Adrenal gland (tissue), 9 donors: ENCODE measurements at regions not wholly inside any gene's neighbourhood (a gene's known extent, or its start where the extent isn't known, plus 50 kb on each side); places are given as distances from the start of the nearest gene placed in this dataset.

Source experiments
- DNase-seq, 7 donors: peaks; one replicate each; pipeline ENCODE4 v3.0.0-alpha.2; 2019 to 2020
- H3K27ac ChIP-seq, 5 donors: fragments of 200-600 bp; sonication (generic) in 4 of 5; 1 replicate in 3 of 5; 2 replicates in 2 of 5; pipeline versions ENCODE4 v1.5.1 to v1.8.0; 2016 to 2020; ENCODE audit warnings: mild to moderate bottlenecking in 1 of 5
- H3K27me3 ChIP-seq: fragments of 200-600 bp; 2 replicates; pipeline ENCODE4 v1.8.0; 2021
- H3K36me3 ChIP-seq, 2 donors: fragments of 200-600 bp; replicated peaks in 1 of 2; 1 replicate in 1 of 2; 2 replicates in 1 of 2; pipeline versions ENCODE4 v1.5.1 to v1.8.0; 2018 to 2022
- H3K4me1 ChIP-seq, 2 donors: fragments of 200-600 bp; replicated peaks in 1 of 2; 1 replicate in 1 of 2; 2 replicates in 1 of 2; pipeline versions ENCODE4 v1.5.1 to v1.8.0; 2018 to 2021
- H3K4me3 ChIP-seq, 4 donors: fragments of 200-600 bp; sonication (generic) in 3 of 4; one replicate each; pipeline ENCODE4 v1.5.1; 2016 to 2018
- H3K9me3 ChIP-seq, 3 donors: fragments of 200-600 bp; sonication (generic) in 1 of 3; replicated peaks in 1 of 3; 1 replicate in 2 of 3; 2 replicates in 1 of 3; pipeline versions ENCODE4 v1.5.1 to v1.8.0; 2016 to 2021
- POLR2A ChIP-seq, 2 donors: fragments of 450-650 bp; IDR thresholded peaks; one replicate each; pipeline ENCODE4 v1.6.1; 2017; ENCODE audit warnings: antibody characterized with exemption in 2 of 2, mild to moderate bottlenecking in 2 of 2, moderate library complexity in 1 of 2
- WGBS, 4 donors: extraction: QIAGEN DNeasy Blood & Tissue Kit in 2 of 4; methylation state at CpG; one replicate each; pipeline versions ENCODE4 v1.1.5 to v1.1.7; 2013 to 2017; 5-methylcytosine and 5-hydroxymethylcytosine counted together
- intact Hi-C, 2 donors: fragments of 100-400 bp; cut with DNase I; formaldehyde crosslinking; loops; one replicate each; pipeline versions ENCODE4 v1.14.1 to v1.15.0; 2022 to 2023
- TF ChIP-seq, protein P1 (sequence below), 6 experiments: fragments of 450-650 bp in 4 of 6; fragments of 200-600 bp in 2 of 6; sonication (generic) in 1 of 6; IDR thresholded peaks; 1 replicate in 5 of 6; 2 replicates in 1 of 6; pipeline versions ENCODE4 v1.5.1 to v1.8.0; 2016 to 2021; ENCODE audit warnings: antibody characterized with exemption in 6 of 6, mild to moderate bottlenecking in 2 of 6, moderate library complexity in 1 of 6
- donor health status: healthy with polysubstance abuse.
- donor health status: Bipolar disorder and iron deficiency.
- donor health status: DM: yes; HTN: yes; CAD: no.
- donor health status: DM: no; HTN: no; CAD: no.
- donor health status: DM: no; HTN: no; CAD: no.

DNA sequence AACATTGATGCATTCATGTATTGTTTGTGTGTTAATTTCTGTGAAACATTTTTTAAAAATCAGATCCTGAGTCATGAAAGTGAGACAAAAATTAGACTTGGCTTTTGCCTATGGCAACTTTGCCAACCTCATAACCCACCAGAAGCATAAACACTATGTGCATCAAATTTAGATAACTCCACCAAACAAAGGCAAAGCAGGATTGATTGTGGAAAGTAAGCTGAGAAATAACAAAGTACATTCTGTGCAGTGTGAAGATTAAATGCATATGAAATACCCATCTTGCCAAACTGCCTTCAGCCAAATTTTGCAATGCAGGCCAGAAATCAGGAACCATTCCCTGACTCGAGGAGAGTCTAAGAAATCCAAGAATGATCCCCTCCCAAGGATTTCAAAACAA is 493.4 kb downstream of the AJAP1 start:
- intact Hi-C loops: no loop called here
- H3K4me3 ChIP-seq: no peak overlapping the region
- H3K27me3 ChIP-seq: peaks cover 6% of the 10 kb centered on the region
- TF ChIP-seq, protein P1, sequence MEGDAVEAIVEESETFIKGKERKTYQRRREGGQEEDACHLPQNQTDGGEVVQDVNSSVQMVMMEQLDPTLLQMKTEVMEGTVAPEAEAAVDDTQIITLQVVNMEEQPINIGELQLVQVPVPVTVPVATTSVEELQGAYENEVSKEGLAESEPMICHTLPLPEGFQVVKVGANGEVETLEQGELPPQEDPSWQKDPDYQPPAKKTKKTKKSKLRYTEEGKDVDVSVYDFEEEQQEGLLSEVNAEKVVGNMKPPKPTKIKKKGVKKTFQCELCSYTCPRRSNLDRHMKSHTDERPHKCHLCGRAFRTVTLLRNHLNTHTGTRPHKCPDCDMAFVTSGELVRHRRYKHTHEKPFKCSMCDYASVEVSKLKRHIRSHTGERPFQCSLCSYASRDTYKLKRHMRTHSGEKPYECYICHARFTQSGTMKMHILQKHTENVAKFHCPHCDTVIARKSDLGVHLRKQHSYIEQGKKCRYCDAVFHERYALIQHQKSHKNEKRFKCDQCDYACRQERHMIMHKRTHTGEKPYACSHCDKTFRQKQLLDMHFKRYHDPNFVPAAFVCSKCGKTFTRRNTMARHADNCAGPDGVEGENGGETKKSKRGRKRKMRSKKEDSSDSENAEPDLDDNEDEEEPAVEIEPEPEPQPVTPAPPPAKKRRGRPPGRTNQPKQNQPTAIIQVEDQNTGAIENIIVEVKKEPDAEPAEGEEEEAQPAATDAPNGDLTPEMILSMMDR (IDR thresholded peaks at IDR 0.05): no peak
- TF ChIP-seq POLR2A (IDR thresholded peaks at IDR 0.05): no peak
- H3K9me3 ChIP-seq: no peaks in the 10 kb centered on the region
- WGBS, 4 donors: 31 to 71% (median 40%) methylated on average over 1 of the region's 1 CpG
- H3K4me1 ChIP-seq: no peaks in the 10 kb centered on the region
- no peak for DNase-seq
- no peaks in the 10 kb centered on the region for H3K36me3 ChIP-seq
- no peak overlapping the region for H3K27ac ChIP-seq

DNA sequence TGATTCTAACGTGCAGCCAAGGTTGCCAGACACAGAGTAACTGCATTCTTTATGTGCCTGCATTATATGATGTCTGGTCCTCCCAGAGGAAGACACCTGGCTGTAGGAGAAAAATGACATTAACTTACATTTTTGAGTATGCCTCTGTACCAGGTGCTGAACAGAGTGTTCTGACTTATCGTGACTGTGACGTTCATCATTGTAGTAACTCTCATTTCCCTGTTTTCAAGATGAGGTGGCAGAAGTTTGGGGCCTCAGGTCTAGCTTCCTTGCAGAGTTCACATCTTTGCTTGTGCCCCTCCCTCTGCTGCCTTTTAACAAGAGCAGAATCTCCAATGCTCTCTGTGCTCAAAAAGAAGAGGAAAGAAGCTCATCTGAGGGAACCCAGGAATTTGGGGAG is 488.0 kb downstream of the AJAP1 start:
- Histone ChIP-seq H3K9me3 (no peaks in the 10 kb centered on the region), H3K36me3 (no peaks in the 10 kb centered on the region), H3K4me3 (no peak overlapping the region), H3K27me3 (peaks cover 6% of the 10 kb centered on the region), H3K4me1 (no peaks in the 10 kb centered on the region), H3K27ac (no peak overlapping the region)
- no peak for DNase-seq
- TF ChIP-seq, protein P1 (IDR thresholded peaks at IDR 0.05): no peak
- no peak for TF ChIP-seq POLR2A (IDR thresholded peaks at IDR 0.05)
- intact Hi-C loops: no loop called here
- 59 to 83% (median 69%) methylated on average over 3 of the region's 3 CpGs for WGBS, 4 donors

DNA sequence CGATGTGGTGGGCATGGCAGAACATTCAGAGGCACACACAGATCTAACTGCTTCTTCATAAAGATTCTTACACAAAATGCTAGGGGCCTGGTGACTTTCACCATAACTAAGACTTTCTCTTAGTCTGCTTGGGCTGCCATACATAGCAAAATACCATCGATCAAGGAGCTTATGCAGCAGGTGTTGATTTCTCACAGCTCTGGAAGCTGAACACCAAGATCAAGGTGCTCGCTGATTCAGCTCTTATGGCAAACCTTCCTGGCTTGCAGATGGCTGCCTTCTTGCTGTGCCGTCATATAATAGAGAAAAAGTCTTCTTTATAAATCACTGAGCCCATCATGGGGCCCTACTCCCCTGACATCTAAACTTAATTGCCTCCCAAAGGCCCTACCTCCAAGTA is 487.3 kb downstream of the AJAP1 start:
- 86 to 96% (median 87%) methylated on average over 4 of the region's 4 CpGs for WGBS, 4 donors
- no peaks in the 10 kb centered on the region for H3K9me3 ChIP-seq
- H3K4me1 ChIP-seq: no peaks in the 10 kb centered on the region
- no peaks in the 10 kb centered on the region for H3K36me3 ChIP-seq
- DNase-seq: no peak
- H3K27ac ChIP-seq: no peak overlapping the region
- intact Hi-C loops: no loop called here
- H3K4me3 ChIP-seq: no peak overlapping the region
- H3K27me3 ChIP-seq: peaks cover 6% of the 10 kb centered on the region
- TF ChIP-seq POLR2A (IDR thresholded peaks at IDR 0.05): no peak
- TF ChIP-seq, protein P1 (IDR thresholded peaks at IDR 0.05): no peak

DNA sequence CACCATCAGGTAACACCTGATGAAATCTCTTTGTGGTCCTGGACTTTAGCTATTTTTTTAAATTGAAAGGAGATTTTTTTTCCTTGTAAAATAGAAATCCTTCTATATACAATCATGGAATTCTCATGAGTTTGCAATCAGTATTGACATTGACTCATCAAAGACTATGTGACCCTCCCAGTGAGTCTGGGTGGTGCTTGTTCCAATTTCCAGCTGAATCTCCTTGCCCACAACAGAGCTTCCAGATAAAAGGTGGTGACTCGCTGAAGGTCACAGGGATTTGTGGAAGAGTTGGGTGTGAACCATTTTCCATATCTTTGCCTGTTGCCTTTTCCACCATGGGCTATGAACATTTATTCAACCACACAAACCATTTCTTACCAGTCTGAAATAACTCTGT is 486.6 kb downstream of the AJAP1 start:
- intact Hi-C loops: no loop called here
- Histone ChIP-seq H3K27me3 (peaks cover 6% of the 10 kb centered on the region), H3K27ac (no peak overlapping the region), H3K4me3 (no peak overlapping the region), H3K4me1 (no peaks in the 10 kb centered on the region), H3K36me3 (no peaks in the 10 kb centered on the region), H3K9me3 (no peaks in the 10 kb centered on the region)
- no peak for DNase-seq
- TF ChIP-seq, protein P1 (IDR thresholded peaks at IDR 0.05): no peak
- no peak for TF ChIP-seq POLR2A (IDR thresholded peaks at IDR 0.05)
- WGBS, 4 donors: 64 to 89% (median 77%) methylated on average over 1 of the region's 1 CpG
